HUES6 (cell line): ENCODE measurements at regions not wholly inside any gene's neighbourhood (a gene's known extent, or its start where the extent isn't known, plus 50 kb on each side); places are given as distances from the start of the nearest gene placed in this dataset.

Experiments used
- H3K27ac ChIP-seq: 2 replicates; pipeline ENCODE4 v1.7.0; 2013; ENCODE audit warnings: low read depth, mild to moderate bottlenecking, low read length, inconsistent platforms
- H3K27me3 ChIP-seq: 2 replicates; pipeline ENCODE4 v1.6.1; 2013; ENCODE audit warnings: low read length; ENCODE audit not compliant: control insufficient read depth, insufficient read depth
- H3K36me3 ChIP-seq: 2 replicates; pipeline ENCODE4 v1.6.1; 2013; ENCODE audit warnings: low read length; ENCODE audit not compliant: control insufficient read depth, insufficient read depth
- H3K4me1 ChIP-seq: 2 replicates; pipeline ENCODE4 v1.6.1; 2013; ENCODE audit warnings: low read length; ENCODE audit not compliant: control insufficient read depth, insufficient read depth
- H3K4me3 ChIP-seq: 2 replicates; pipeline ENCODE4 v1.5.1; 2013; ENCODE audit warnings: low read depth, low read length
- H3K9ac ChIP-seq: one replicate; pipeline ENCODE4 v1.6.1; 2013; ENCODE audit warnings: mild to moderate bottlenecking, low read length
- H3K9me3 ChIP-seq: 2 replicates; pipeline ENCODE4 v1.6.1; 2013; ENCODE audit warnings: low read depth, low read length; ENCODE audit not compliant: control insufficient read depth, insufficient read depth

- Histone ChIP-seq H3K4me3 (no peak overlapping the region), H3K27me3 (no peaks in the 10 kb centered on the region), H3K9ac (no peak overlapping the region), H3K27ac (no peak overlapping the region), H3K9me3 (no peaks in the 10 kb centered on the region), H3K36me3 (no peaks in the 10 kb centered on the region), H3K4me1 (no peaks in the 10 kb centered on the region)
These were observed 86.4 kb upstream of the ZKSCAN2 start for GRCh38 chr16:25344006-25344405.

- H3K9ac ChIP-seq, result no peak overlapping the region
- H3K4me3 ChIP-seq, result no peak overlapping the region
- H3K27ac ChIP-seq, result no peak overlapping the region
- no peaks in the 10 kb centered on the region for H3K36me3 ChIP-seq
- H3K27me3 ChIP-seq, result no peaks in the 10 kb centered on the region
- H3K9me3 ChIP-seq, result no peaks in the 10 kb centered on the region
- no peaks in the 10 kb centered on the region for H3K4me1 ChIP-seq
These were observed 83.3 kb upstream of the ZKSCAN2 start for GRCh38 chr16:25340973-25341372.

- no peak overlapping the region for H3K27ac ChIP-seq
- H3K36me3 ChIP-seq, result no peaks in the 10 kb centered on the region
- H3K27me3 ChIP-seq, result no peaks in the 10 kb centered on the region
- peaks cover 3% of the 10 kb centered on the region; the same call in 1 of the 2 replicates for H3K9me3 ChIP-seq
- H3K4me3 ChIP-seq, result no peak overlapping the region
- H3K4me1 ChIP-seq, result no peaks in the 10 kb centered on the region
- H3K9ac ChIP-seq, result no peak overlapping the region
These were observed 60.2 kb upstream of the ZKSCAN2 start for GRCh38 chr16:25317732-25318316.

- Histone ChIP-seq H3K4me3 (no peak overlapping the region), H3K27me3 (no peaks in the 10 kb centered on the region), H3K9me3 (peaks cover 11% of the 10 kb centered on the region), H3K4me1 (no peaks in the 10 kb centered on the region), H3K36me3 (no peaks in the 10 kb centered on the region), H3K9ac (no peak overlapping the region), H3K27ac (no peak overlapping the region)
These were observed 54.3 kb upstream of the ZKSCAN2 start for GRCh38 chr16:25311950-25312349.

GRCh38 chr16:25311039-25311438, 53.4 kb upstream of the ZKSCAN2 start:
- H3K27me3 ChIP-seq, result no peaks in the 10 kb centered on the region
- no peaks in the 10 kb centered on the region for H3K36me3 ChIP-seq
- no peak overlapping the region for H3K4me3 ChIP-seq
- peaks cover 10% of the 10 kb centered on the region for H3K9me3 ChIP-seq
- no peak overlapping the region for H3K27ac ChIP-seq
- no peak overlapping the region for H3K9ac ChIP-seq
- no peaks in the 10 kb centered on the region for H3K4me1 ChIP-seq
